Choroid plexus epithelial cell (primary cell): ENCODE measurements at regions not wholly inside any gene's neighbourhood (a gene's known extent, or its start where the extent isn't known, plus 50 kb on each side); places are given as distances from the start of the nearest gene placed in this dataset.

Source experiments
- DNase-seq: peaks from one replicate; pipeline ENCODE4 v3.0.0-alpha.2; 2010; ENCODE audit warnings: low read depth
- H3K4me3 ChIP-seq: 2 replicates; pipeline ENCODE4 v1.5.1; 2011; ENCODE audit warnings: low read depth, mild to moderate bottlenecking, control low read depth, low read length, moderate library complexity
- TF ChIP-seq, protein P1 (sequence below): conservative IDR thresholded peaks from 2 replicates; pipeline ENCODE4 v1.5.1; 2011; ENCODE audit warnings: low read depth, mild to moderate bottlenecking, control low read depth, inconsistent platforms, low read length, moderate library complexity

- TF ChIP-seq, protein P1, sequence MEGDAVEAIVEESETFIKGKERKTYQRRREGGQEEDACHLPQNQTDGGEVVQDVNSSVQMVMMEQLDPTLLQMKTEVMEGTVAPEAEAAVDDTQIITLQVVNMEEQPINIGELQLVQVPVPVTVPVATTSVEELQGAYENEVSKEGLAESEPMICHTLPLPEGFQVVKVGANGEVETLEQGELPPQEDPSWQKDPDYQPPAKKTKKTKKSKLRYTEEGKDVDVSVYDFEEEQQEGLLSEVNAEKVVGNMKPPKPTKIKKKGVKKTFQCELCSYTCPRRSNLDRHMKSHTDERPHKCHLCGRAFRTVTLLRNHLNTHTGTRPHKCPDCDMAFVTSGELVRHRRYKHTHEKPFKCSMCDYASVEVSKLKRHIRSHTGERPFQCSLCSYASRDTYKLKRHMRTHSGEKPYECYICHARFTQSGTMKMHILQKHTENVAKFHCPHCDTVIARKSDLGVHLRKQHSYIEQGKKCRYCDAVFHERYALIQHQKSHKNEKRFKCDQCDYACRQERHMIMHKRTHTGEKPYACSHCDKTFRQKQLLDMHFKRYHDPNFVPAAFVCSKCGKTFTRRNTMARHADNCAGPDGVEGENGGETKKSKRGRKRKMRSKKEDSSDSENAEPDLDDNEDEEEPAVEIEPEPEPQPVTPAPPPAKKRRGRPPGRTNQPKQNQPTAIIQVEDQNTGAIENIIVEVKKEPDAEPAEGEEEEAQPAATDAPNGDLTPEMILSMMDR = no peak
- H3K4me3 ChIP-seq = no peak overlapping the region
- no peak for DNase-seq
Observed at GRCh38 chr15:38740206-38740605, 175.6 kb upstream of the RASGRP1 start.

- no peak for DNase-seq
- no peak overlapping the region for H3K4me3 ChIP-seq
- TF ChIP-seq, protein P1 = no peak
Observed at GRCh38 chr15:38743147-38743546, 178.5 kb upstream of the RASGRP1 start.

DNA sequence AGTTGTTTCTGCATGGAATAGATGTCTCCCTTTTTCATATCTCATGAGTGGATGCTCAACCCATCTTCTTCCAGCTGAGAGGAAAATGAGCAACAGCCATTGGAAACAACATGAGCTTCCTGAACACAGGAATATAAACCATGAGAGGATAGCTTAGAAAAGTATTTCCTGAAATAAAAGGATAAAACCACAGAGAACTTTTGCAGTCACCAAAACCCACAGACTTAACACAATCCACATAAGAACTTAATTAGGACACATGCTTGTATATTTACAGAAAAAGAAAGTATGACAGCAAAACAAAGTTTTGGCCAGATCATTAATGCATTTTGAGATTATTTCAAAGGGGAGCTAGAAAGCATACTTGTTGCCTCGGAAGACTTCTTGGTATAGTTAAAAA, 180.5 kb upstream of the RASGRP1 start:
- DNase-seq = no peak
- H3K4me3 ChIP-seq = no peak overlapping the region
- TF ChIP-seq, protein P1 = no peak

DNA sequence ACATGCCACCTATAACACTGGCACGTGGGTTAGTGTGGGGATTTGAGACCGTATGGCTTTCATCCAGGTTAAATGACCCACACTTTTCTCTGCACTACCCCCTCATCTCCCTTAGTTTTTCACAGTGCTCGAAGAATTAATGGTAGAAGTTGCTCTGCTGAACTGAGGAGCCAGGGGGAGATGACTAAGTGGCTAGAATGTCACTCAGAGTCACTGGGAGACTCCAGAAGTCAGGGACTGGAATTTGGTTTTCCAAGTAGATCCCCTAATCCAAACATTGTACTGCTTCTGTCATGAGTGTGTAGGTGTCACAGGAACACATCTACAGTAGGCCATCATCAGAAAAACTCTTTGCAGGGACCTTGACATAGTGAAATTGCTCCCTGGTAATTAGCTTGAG, 181.0 kb upstream of the RASGRP1 start:
- H3K4me3 ChIP-seq = no peak overlapping the region
- DNase-seq = no peak
- TF ChIP-seq, protein P1 = no peak

GRCh38 chr15:38746211-38746610, 181.6 kb upstream of the RASGRP1 start:
- TF ChIP-seq, protein P1 = no peak
- DNase-seq = no peak
- H3K4me3 ChIP-seq = no peak overlapping the region

- TF ChIP-seq, protein P1 = no peak
- no peak overlapping the region for H3K4me3 ChIP-seq
- no peak for DNase-seq
Observed at GRCh38 chr15:38748710-38749109, 184.1 kb upstream of the RASGRP1 start.

DNA sequence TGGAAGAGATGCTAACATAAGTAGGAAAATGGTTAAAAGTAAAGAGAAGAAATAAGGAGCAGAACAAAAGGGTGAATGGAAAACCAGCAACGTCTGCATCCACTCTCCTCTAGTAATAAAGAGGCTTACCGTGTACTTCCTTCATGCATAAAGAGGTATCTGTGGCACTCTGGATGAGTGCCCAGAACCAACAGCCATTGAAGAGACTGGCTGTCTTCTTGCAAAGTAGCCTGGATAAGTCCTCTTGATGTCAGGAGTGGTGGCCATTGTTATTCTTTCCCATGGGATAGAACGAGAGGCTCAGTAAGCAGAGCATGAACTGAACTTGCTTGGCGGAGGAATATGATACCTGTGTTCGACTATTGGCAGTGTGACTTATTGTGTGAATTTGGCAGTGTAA, 186.2 kb upstream of the RASGRP1 start:
- TF ChIP-seq, protein P1 = no peak
- no peak overlapping the region for H3K4me3 ChIP-seq
- no peak for DNase-seq
